Liver (tissue), 8 donors: ENCODE measurements at regions not wholly inside any gene's neighbourhood (a gene's known extent, or its start where the extent isn't known, plus 50 kb on each side); places are given as distances from the start of the nearest gene placed in this dataset.

ENCODE experiments used
- DNase-seq: peaks from one replicate; pipeline ENCODE4 v3.0.0-alpha.2; 2017; ENCODE audit warnings: low spot score
- H3K27ac ChIP-seq, 2 donors: one replicate each; pipeline ENCODE4 v1.7.0; 2013; ENCODE audit warnings: inconsistent platforms in 2 of 2, low read length in 2 of 2, control low read depth in 1 of 2, low read depth in 1 of 2, mild to moderate bottlenecking in 1 of 2
- H3K27me3 ChIP-seq, 4 donors: one replicate each; pipeline versions ENCODE4 v1.6.1 to v1.7.0; 2013; ENCODE audit warnings: low read length in 3 of 4, inconsistent platforms in 1 of 4, mild to moderate bottlenecking in 1 of 4, moderate library complexity in 1 of 4; ENCODE audit not compliant: control insufficient read depth in 4 of 4, insufficient read depth in 4 of 4
- H3K36me3 ChIP-seq, 4 donors: one replicate each; pipeline versions ENCODE4 v1.6.1 to v1.7.0; 2013; ENCODE audit warnings: low read length in 3 of 4, mild to moderate bottlenecking in 3 of 4, low read depth in 1 of 4, moderate library complexity in 1 of 4; ENCODE audit not compliant: control insufficient read depth in 4 of 4, insufficient read depth in 3 of 4
- H3K4me1 ChIP-seq, 4 donors: one replicate each; pipeline versions ENCODE4 v1.6.1 to v1.7.0; 2013; ENCODE audit warnings: low read length in 3 of 4, mild to moderate bottlenecking in 3 of 4, moderate library complexity in 1 of 4; ENCODE audit not compliant: control insufficient read depth in 4 of 4, insufficient read depth in 4 of 4
- H3K4me3 ChIP-seq, 3 donors: one replicate each; pipeline versions ENCODE4 v1.6.1 to v1.7.0; 2013; ENCODE audit warnings: low read length in 3 of 3, control low read depth in 1 of 3, low read depth in 1 of 3, mild to moderate bottlenecking in 1 of 3
- H3K9ac ChIP-seq, 2 donors: one replicate each; pipeline ENCODE4 v1.7.0; 2013; ENCODE audit warnings: low read length in 2 of 2, mild to moderate bottlenecking in 2 of 2, moderate library complexity in 2 of 2, control low read depth in 1 of 2, low read depth in 1 of 2
- H3K9me3 ChIP-seq, 4 donors: one replicate each; pipeline versions ENCODE4 v1.6.1 to v1.7.0; 2013; ENCODE audit warnings: low read length in 3 of 4; ENCODE audit not compliant: control insufficient read depth in 4 of 4
- CTCF ChIP-seq: fragments of 150-350 bp; IDR thresholded peaks from 2 replicates; pipeline ENCODE4 v1.5.1; 2017; ENCODE audit warnings: improper control_type of control experiment, low read depth, low read length; ENCODE audit not compliant: missing input control
- EGR1 ChIP-seq, 2 donors: IDR thresholded peaks; 2 replicates each; pipeline ENCODE4 v1.6.1; 2016 to 2018; ENCODE audit warnings: antibody characterized with exemption in 2 of 2, low read depth in 2 of 2
- FOXA1 ChIP-seq: IDR thresholded peaks from 2 replicates; pipeline ENCODE4 v1.6.1; 2016; ENCODE audit warnings: antibody characterized with exemption
- GABPA ChIP-seq, 2 donors: IDR thresholded peaks in 1 of 2; conservative IDR thresholded peaks in 1 of 2; 2 replicates each; pipeline ENCODE4 v1.6.1; 2016; ENCODE audit warnings: antibody characterized with exemption in 2 of 2, mild to moderate bottlenecking in 1 of 2, moderate library complexity in 1 of 2
- HNF4A ChIP-seq, 2 donors: conservative IDR thresholded peaks; 2 replicates each; pipeline ENCODE4 v1.6.1; 2016; ENCODE audit warnings: antibody characterized with exemption in 2 of 2, mild to moderate bottlenecking in 2 of 2
- HNF4G ChIP-seq: IDR thresholded peaks from 2 replicates; pipeline ENCODE4 v1.6.1; 2016; ENCODE audit warnings: antibody characterized with exemption
- JUND ChIP-seq, 2 donors: IDR thresholded peaks; 2 replicates each; pipeline ENCODE4 v1.6.1; 2016; ENCODE audit warnings: antibody characterized with exemption in 2 of 2
- NR2F2 ChIP-seq: IDR thresholded peaks from 2 replicates; pipeline ENCODE4 v1.6.1; 2016; ENCODE audit warnings: antibody characterized with exemption
- RAD21 ChIP-seq, 2 donors: IDR thresholded peaks; 2 replicates each; pipeline ENCODE4 v1.6.1; 2016; ENCODE audit warnings: antibody characterized with exemption in 2 of 2, mild to moderate bottlenecking in 2 of 2
- REST ChIP-seq: IDR thresholded peaks from 2 replicates; pipeline ENCODE4 v1.6.1; 2016; ENCODE audit warnings: antibody characterized with exemption, mild to moderate bottlenecking
- RXRA ChIP-seq, 2 donors: IDR thresholded peaks; 2 replicates each; pipeline ENCODE4 v1.6.1; 2017 to 2018; ENCODE audit warnings: antibody characterized with exemption in 2 of 2, mild to moderate bottlenecking in 1 of 2
- YY1 ChIP-seq: IDR thresholded peaks from 2 replicates; pipeline ENCODE4 v1.6.1; 2016; ENCODE audit warnings: antibody characterized with exemption, mild to moderate bottlenecking
- WGBS: extraction: QIAGEN DNeasy Blood & Tissue Kit; methylation state at CpG from one replicate; pipeline ENCODE4 v1.1.7; 2013; 5-methylcytosine and 5-hydroxymethylcytosine counted together
- TF ChIP-seq, protein P1 (sequence below): IDR thresholded peaks from 2 replicates; pipeline ENCODE4 v1.6.1; 2016; ENCODE audit warnings: antibody characterized with exemption
- TF ChIP-seq, protein P2 (sequence below): IDR thresholded peaks from 2 replicates; pipeline ENCODE4 v1.6.1; 2016; ENCODE audit warnings: antibody characterized with exemption
- donor health status: healthy.
- donor health status: healthy.
- donor health status: healthy.
- donor health status: healthy.
- donor health status: healthy.

DNA sequence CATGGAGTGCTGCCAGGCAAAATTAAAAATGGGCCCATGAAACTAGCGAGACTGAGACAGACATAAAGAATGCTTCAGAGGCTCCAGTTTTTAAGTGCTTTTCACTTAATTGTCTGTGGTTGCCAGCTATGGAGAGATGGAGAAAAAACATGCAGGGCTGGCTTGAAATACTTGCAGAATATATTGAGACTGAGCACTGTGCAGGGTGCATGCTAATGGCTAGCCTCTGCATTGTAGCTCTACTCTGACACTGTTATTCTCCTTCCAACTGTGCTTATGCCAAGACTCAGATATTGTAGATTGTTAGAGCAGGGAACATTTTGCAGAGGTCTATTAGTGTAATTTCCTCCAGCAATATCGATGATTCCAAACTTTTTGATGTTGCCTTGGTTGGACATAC lies 735.0 kb downstream of the PDCD6IP start (continued):
- TF ChIP-seq REST = no peak
- no peak for TF ChIP-seq JUND (IDR thresholded peaks at IDR 0.05)
- TF ChIP-seq HNF4A (conservative IDR thresholded peaks at IDR 0.05) = no peak
- no peak for TF ChIP-seq YY1
- no peak for TF ChIP-seq FOXA1

- no peak for TF ChIP-seq GABPA (IDR thresholded peaks at IDR 0.05 in 1 of 2, conservative IDR thresholded peaks at IDR 0.05 in 1 of 2)
- no peak for TF ChIP-seq RAD21 (IDR thresholded peaks at IDR 0.05)
- TF ChIP-seq CTCF = no peak
- no peak for TF ChIP-seq REST
- no peak for TF ChIP-seq EGR1 (IDR thresholded peaks at IDR 0.05; ENCODE audit: low read depth in 2 of 2)
- no peak for TF ChIP-seq YY1
- TF ChIP-seq, protein P1, sequence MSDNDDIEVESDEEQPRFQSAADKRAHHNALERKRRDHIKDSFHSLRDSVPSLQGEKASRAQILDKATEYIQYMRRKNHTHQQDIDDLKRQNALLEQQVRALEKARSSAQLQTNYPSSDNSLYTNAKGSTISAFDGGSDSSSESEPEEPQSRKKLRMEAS = no peak
- TF ChIP-seq, protein P2, sequence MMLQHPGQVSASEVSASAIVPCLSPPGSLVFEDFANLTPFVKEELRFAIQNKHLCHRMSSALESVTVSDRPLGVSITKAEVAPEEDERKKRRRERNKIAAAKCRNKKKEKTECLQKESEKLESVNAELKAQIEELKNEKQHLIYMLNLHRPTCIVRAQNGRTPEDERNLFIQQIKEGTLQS = no peak
- no peak for TF ChIP-seq NR2F2
- no peak for TF ChIP-seq FOXA1
- no peak for TF ChIP-seq HNF4G
- no peak for TF ChIP-seq JUND (IDR thresholded peaks at IDR 0.05)
- TF ChIP-seq RXRA (IDR thresholded peaks at IDR 0.05) = no peak
- Histone ChIP-seq H3K4me3 (no peak overlapping the region), H3K9ac (no peak overlapping the region), H3K27me3 (no peaks in the 10 kb centered on the region), H3K9me3 (no peaks in the 10 kb centered on the region), H3K36me3 (no peaks in the 10 kb centered on the region), H3K27ac (no peak overlapping the region), H3K4me1 (no peaks in the 10 kb centered on the region)
- 58% methylated on average over 1 of the region's 1 CpG for WGBS
- no peak for DNase-seq
Measured at GRCh38 chr3:34534013-34534412, 735.6 kb downstream of the PDCD6IP start.
